Kidney epithelial cell (primary cell): ENCODE measurements at regions not wholly inside any gene's neighbourhood (a gene's known extent, or its start where the extent isn't known, plus 50 kb on each side); places are given as distances from the start of the nearest gene placed in this dataset.

Source experiments
- DNase-seq: peaks from one replicate; pipeline ENCODE4 v3.0.0-alpha.2; 2010; ENCODE audit warnings: low read depth
- H3K27me3 ChIP-seq: 2 replicates; pipeline ENCODE4 v1.6.0; 2011; ENCODE audit warnings: low read length; ENCODE audit not compliant: control insufficient read depth, insufficient read depth
- H3K36me3 ChIP-seq: 2 replicates; pipeline ENCODE4 v1.5.1; 2011; ENCODE audit warnings: low read length; ENCODE audit not compliant: control insufficient read depth, insufficient read depth
- H3K4me3 ChIP-seq: 2 replicates; pipeline ENCODE4 v1.5.1; 2011; ENCODE audit warnings: low read depth, mild to moderate bottlenecking, control low read depth, low read length
- CTCF ChIP-seq: IDR thresholded peaks from 2 replicates; pipeline ENCODE4 v1.5.1; 2011; ENCODE audit warnings: mild to moderate bottlenecking, moderate library complexity, low read length, control low read depth, inconsistent platforms; ENCODE audit not compliant: insufficient read depth, poor library complexity, severe bottlenecking

GRCh38 chr13:89568276-89568675, 1779.2 kb upstream of the MIR17HG start:
- H3K4me3 ChIP-seq = no peak overlapping the region
- no peak for TF ChIP-seq CTCF
- no peak for DNase-seq
- no peaks in the 10 kb centered on the region for H3K27me3 ChIP-seq
- no peaks in the 10 kb centered on the region for H3K36me3 ChIP-seq

DNA sequence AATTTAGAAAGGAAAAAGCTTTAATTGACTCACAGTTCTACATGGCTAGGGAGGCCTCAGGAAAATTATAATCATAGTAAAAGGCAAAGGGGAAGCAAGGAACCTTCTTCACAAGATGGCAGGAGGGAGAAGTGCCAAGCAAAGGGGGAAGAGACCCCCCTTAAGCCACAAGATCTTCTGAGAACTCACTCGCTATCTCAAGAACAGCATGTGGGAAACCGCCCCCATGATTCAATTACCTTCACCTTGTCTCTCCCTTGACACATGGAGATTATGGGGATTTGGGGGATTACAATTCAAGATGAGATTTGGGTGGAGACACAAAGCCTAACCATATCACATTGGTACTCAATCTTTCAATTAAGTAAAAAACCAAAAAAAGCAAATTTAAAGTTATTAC, 1778.7 kb upstream of the MIR17HG start:
- DNase-seq = no peak
- no peaks in the 10 kb centered on the region for H3K36me3 ChIP-seq
- TF ChIP-seq CTCF = no peak
- H3K27me3 ChIP-seq = no peaks in the 10 kb centered on the region
- H3K4me3 ChIP-seq = no peak overlapping the region

- Histone ChIP-seq H3K27me3 (no peaks in the 10 kb centered on the region), H3K36me3 (no peaks in the 10 kb centered on the region), H3K4me3 (no peak overlapping the region)
- TF ChIP-seq CTCF = no peak
- no peak for DNase-seq
These were observed 1775.8 kb upstream of the MIR17HG start for GRCh38 chr13:89571676-89572075.

DNA sequence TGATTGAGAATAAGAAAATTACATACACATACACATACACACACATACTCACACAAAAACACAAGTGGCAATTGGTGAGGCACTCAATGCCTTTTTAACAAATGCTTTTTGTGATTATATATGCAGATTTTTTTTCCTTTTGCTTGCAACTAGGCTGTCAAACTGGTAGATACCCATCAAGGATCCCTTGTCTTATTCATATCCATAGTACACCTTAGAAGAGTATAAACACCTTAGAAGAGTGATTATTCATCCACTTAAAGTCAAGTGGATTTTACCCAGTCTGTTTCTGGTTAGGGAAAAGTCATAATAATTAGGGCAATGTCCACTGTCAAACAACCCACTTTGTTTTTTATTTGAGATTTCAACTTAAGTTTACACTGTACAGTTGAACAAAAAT, 1773.4 kb upstream of the MIR17HG start:
- DNase-seq = no peak
- no peak for TF ChIP-seq CTCF
- no peak overlapping the region for H3K4me3 ChIP-seq
- no peaks in the 10 kb centered on the region for H3K27me3 ChIP-seq
- H3K36me3 ChIP-seq = no peaks in the 10 kb centered on the region

GRCh38 chr13:89577301-89577700, 1770.2 kb upstream of the MIR17HG start:
- no peaks in the 10 kb centered on the region for H3K36me3 ChIP-seq
- no peak for TF ChIP-seq CTCF
- no peak for DNase-seq
- H3K27me3 ChIP-seq = no peaks in the 10 kb centered on the region
- no peak overlapping the region for H3K4me3 ChIP-seq

GRCh38 chr13:89584058-89584620, 1763.3 kb upstream of the MIR17HG start:
- H3K4me3 ChIP-seq = no peak overlapping the region
- DNase-seq = no peak
- H3K27me3 ChIP-seq = no peaks in the 10 kb centered on the region
- H3K36me3 ChIP-seq = no peaks in the 10 kb centered on the region
- no peak for TF ChIP-seq CTCF
